AG04450 (cell line): ENCODE measurements at regions not wholly inside any gene's neighbourhood (a gene's known extent, or its start where the extent isn't known, plus 50 kb on each side); places are given as distances from the start of the nearest gene placed in this dataset.

ENCODE experiments used
- CTCF ChIA-PET: fragments of 300-600, 350-600 bp; formaldehyde crosslinking; extraction: SDS; loops from one replicate; lab custom pipeline; 2022; ENCODE audit warnings: antibody characterized with exemption, inconsistent platforms; lab: Charles Lee
- POLR2A ChIA-PET: fragments of 350-600 bp; formaldehyde crosslinking; extraction: SDS; loops from one replicate; lab custom pipeline; 2021; ENCODE audit warnings: antibody characterized with exemption, inconsistent platforms; lab: Yijun Ruan, JAX
- DNase-seq: peaks from one replicate; pipeline ENCODE4 v3.0.0-alpha.2; 2011; ENCODE audit warnings: low read depth, low spot score
- H3K27ac ChIP-seq: one replicate; pipeline ENCODE4 v1.5.1; 2012; ENCODE audit warnings: low read depth, low read length, control low read depth
- H3K27me3 ChIP-seq: one replicate; pipeline ENCODE4 v1.6.0; 2012; ENCODE audit warnings: low read length; ENCODE audit not compliant: control insufficient read depth, insufficient read depth
- H3K4me3 ChIP-seq: 2 replicates; pipeline ENCODE4 v1.5.1; 2011; ENCODE audit warnings: mild to moderate bottlenecking, low read depth, low read length, control low read depth
- H3K9me3 ChIP-seq: 2 replicates; pipeline ENCODE4 v1.5.1; 2012; ENCODE audit warnings: low read length; ENCODE audit not compliant: control insufficient read depth, insufficient read depth
- TF ChIP-seq, protein P1 (sequence below): IDR thresholded peaks from 2 replicates; pipeline ENCODE4 v1.5.1; 2011; ENCODE audit warnings: low read depth, low read length, control low read depth, inconsistent platforms

DNA sequence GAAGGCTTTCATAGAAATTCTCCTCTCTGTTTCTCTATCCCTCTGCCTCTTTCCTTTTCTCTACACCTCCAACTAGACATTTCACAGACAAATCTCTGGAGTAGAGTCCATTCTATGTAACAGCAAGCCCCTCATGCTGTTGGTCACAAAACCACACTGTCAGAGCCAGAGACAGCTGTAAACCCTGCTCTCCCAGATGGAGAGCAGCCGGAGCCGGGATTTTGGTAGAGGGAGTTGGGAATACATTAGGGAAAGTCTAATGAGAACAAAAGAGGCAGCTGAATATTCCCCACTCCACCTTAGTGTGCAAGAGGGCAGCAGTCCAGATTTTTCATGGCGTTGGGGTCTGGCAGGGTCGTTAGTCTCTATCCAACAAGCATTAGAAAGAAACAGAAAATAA is 68.3 kb upstream of the EDN1 start:
- Histone ChIP-seq H3K9me3 (no peaks in the 10 kb centered on the region), H3K27ac (no peak overlapping the region), H3K27me3 (no peaks in the 10 kb centered on the region), H3K4me3 (no peak overlapping the region)
- POLR2A ChIA-PET = no interaction called here
- TF ChIP-seq, protein P1, sequence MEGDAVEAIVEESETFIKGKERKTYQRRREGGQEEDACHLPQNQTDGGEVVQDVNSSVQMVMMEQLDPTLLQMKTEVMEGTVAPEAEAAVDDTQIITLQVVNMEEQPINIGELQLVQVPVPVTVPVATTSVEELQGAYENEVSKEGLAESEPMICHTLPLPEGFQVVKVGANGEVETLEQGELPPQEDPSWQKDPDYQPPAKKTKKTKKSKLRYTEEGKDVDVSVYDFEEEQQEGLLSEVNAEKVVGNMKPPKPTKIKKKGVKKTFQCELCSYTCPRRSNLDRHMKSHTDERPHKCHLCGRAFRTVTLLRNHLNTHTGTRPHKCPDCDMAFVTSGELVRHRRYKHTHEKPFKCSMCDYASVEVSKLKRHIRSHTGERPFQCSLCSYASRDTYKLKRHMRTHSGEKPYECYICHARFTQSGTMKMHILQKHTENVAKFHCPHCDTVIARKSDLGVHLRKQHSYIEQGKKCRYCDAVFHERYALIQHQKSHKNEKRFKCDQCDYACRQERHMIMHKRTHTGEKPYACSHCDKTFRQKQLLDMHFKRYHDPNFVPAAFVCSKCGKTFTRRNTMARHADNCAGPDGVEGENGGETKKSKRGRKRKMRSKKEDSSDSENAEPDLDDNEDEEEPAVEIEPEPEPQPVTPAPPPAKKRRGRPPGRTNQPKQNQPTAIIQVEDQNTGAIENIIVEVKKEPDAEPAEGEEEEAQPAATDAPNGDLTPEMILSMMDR = no peak
- no peak for DNase-seq
- CTCF ChIA-PET = no interaction called here

DNA sequence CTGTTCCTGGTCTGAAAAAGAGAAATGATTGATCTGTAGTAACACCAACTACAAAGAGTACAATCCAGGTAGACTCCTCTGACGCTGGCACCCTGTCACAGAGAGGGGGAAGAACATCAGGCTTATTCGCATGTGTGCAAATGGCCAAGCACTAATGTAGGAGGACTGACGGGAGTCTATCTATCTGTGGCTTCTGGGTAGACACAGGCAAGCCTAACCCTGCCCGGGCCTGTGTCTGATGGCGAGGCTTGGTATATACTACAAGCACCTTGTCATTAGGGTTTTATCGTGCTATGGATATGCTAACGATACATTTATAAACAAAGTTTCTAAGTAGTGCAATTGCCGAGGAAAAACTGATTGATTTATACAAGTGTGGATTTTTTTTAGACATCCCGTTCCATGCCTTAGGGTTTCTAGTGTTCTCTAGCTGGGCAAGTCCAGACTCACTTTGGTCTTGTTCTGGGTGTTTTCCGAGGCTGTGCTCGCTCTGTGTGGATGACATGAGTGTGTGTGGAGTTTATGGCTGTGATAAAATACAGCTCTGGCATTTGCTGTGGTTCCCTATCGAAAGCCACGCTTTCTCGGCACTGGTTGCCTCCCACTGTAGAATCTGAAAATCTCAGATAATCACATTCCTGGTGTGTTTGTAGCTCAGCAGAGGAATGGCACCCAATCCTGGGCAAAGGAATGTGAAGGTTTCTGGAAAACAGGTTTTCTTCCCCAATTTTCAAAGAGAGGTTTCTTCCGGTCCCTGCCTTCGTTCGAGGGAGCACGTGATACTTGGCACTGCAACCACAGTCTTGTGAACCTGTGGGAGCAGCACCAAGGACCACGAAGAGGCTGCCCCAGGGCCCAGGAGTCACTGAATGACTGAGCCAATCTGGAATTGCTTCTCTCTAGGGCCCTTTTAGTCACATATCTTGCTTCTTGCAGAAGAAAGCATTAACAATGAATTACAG is 67.5 kb upstream of the EDN1 start:
- H3K4me3 ChIP-seq = no peak overlapping the region
- H3K27ac ChIP-seq = no peak overlapping the region
- CTCF ChIA-PET = interaction anchor here (1.3 kb wide), 1 partner anchor 13 kb away, joined by 3 read pairs; no protein-coding TSS in a partner anchor
- POLR2A ChIA-PET = interaction anchor here (0.8 kb wide), 1 partner anchor 648 kb away, joined by 3 read pairs; no protein-coding TSS in a partner anchor
- TF ChIP-seq, protein P1 = no peak
- no peak for DNase-seq
- no peaks in the 10 kb centered on the region for H3K27me3 ChIP-seq
- no peaks in the 10 kb centered on the region for H3K9me3 ChIP-seq

DNA sequence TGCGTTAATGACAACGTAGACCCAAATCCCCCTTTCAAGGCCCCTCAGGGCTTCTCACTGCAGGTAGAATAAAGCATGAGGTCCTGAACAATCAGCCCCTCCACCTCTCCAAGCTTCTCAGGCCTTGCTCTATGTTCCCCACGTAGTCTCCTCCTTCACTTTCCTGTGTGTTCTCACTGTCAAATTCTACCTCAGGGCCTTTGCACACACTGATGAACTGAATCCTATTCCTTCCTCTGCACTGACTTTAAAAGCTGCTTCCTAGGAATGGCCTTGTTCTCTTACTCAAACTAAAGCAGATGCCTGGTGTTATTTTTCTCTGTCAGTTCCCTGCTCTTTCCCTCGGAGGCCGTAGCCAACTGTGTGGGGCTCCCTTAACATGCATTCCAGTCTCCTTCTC is 66.8 kb upstream of the EDN1 start:
- no peak for DNase-seq
- CTCF ChIA-PET = interaction anchor here (1.3 kb wide), 1 partner anchor 13 kb away, joined by 3 read pairs; no protein-coding TSS in a partner anchor
- Histone ChIP-seq H3K27ac (no peak overlapping the region), H3K27me3 (no peaks in the 10 kb centered on the region), H3K4me3 (no peak overlapping the region), H3K9me3 (no peaks in the 10 kb centered on the region)
- POLR2A ChIA-PET = interaction anchor here (0.8 kb wide), 1 partner anchor 648 kb away, joined by 3 read pairs; no protein-coding TSS in a partner anchor
- TF ChIP-seq, protein P1 = no peak

DNA sequence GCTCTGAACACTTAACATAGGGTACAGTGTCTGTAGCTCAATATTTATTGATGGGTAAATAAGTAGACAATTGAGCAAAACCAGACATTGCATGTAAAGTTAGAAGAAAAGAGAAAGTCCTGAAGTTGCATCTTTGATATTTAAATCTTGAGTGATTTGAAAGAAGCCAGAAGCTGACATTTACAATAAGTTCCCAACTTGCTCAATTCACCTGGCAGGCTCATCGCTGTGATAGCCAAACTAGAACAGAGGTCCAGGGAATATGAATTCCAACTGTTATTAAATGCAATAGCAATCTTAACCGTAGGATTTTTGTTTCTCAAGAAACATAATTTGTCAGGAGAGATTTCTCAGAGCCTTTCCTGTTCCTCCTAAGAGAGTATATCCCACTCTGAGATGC is 65.9 kb upstream of the EDN1 start:
- Histone ChIP-seq H3K27me3 (no peaks in the 10 kb centered on the region), H3K9me3 (no peaks in the 10 kb centered on the region), H3K27ac (no peak overlapping the region), H3K4me3 (no peak overlapping the region)
- no peak for DNase-seq
- POLR2A ChIA-PET = no interaction called here
- TF ChIP-seq, protein P1 = no peak
- CTCF ChIA-PET = interaction anchor here (0.6 kb wide), 1 partner anchor 80 kb away, joined by 3 read pairs; no protein-coding TSS in a partner anchor

DNA sequence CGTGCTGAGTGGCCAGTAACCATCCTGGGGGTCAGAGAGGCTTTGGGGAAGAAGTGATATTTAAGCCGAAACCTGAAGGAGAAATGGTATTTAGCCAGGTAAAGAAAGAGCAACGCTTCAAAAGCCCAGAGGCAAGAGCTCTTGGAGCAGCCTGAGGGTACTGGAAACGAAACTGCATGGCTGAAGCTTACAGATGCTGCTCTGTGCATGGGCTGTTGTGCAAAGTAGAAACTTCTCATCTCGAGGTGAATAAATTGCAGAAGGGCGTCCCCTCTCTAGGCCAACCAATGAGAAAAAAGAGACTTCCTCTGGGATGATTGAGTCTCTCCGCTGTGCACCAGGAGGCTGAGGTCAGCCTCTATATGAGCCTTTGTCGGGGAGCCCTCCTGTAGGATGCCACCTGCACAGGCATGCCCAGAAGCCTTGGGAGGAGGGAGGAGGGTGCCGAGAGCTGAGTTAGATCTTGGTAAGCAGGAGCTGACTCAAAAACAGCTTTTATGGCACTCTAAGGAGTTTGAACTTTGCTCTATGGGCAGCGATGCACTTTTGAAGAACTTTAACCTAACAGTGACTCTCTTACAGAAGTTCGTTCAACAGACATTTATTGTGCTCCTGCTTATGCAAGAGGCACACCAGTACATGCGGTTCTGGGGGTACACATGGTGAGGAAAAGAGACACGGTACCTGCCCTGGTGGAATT is 61.6 kb upstream of the EDN1 start:
- TF ChIP-seq, protein P1 = no peak
- Histone ChIP-seq H3K27me3 (no peaks in the 10 kb centered on the region), H3K4me3 (no peak overlapping the region), H3K27ac (no peak overlapping the region), H3K9me3 (no peaks in the 10 kb centered on the region)
- no peak for DNase-seq
- CTCF ChIA-PET = no interaction called here
- POLR2A ChIA-PET = no interaction called here
